DOHH2 (cell line): ENCODE measurements at regions not wholly inside any gene's neighbourhood (a gene's known extent, or its start where the extent isn't known, plus 50 kb on each side); places are given as distances from the start of the nearest gene placed in this dataset.

Experiments used
- H3F3A ChIP-seq: fragments of 200-600 bp; sonication (generic), shearing (Covaris generic); 2 replicates; pipeline ENCODE4 v1.6.0; 2016; ENCODE audit warnings: antibody characterized with exemption, mild to moderate bottlenecking; ENCODE audit not compliant: control insufficient read depth, insufficient read depth
- H3K27ac ChIP-seq: fragments of 200-600 bp; sonication (generic); 2 replicates; pipeline ENCODE4 v1.5.1; 2014; ENCODE audit warnings: low read depth, mild to moderate bottlenecking, low read length, moderate library complexity
- H3K27me3 ChIP-seq: fragments of 200-600 bp; sonication (generic); 2 replicates; pipeline ENCODE4 v1.6.1; 2014; ENCODE audit warnings: mild to moderate bottlenecking, low read length, mixed read lengths; ENCODE audit not compliant: control insufficient read depth
- H3K36me3 ChIP-seq: fragments of 200-600 bp; sonication (generic); 2 replicates; pipeline ENCODE4 v1.6.1; 2014; ENCODE audit warnings: mild to moderate bottlenecking, low read length, moderate library complexity, mixed read lengths; ENCODE audit not compliant: control insufficient read depth
- H3K4me1 ChIP-seq: fragments of 200-600 bp; sonication (generic); 2 replicates; pipeline ENCODE4 v1.6.1; 2014; ENCODE audit warnings: mild to moderate bottlenecking, low read length, mixed read lengths; ENCODE audit not compliant: control insufficient read depth
- H3K4me2 ChIP-seq: fragments of 200-600 bp; sonication (generic); 2 replicates; pipeline ENCODE4 v1.6.0; 2014; ENCODE audit warnings: mild to moderate bottlenecking, low read length, moderate library complexity
- H3K4me3 ChIP-seq: fragments of 200-600 bp; sonication (generic); 2 replicates; pipeline ENCODE4 v1.5.1; 2014; ENCODE audit warnings: mild to moderate bottlenecking, low read length, mixed read lengths
- H3K79me2 ChIP-seq: fragments of 200-600 bp; sonication (generic); 2 replicates; pipeline ENCODE4 v1.6.1; 2014; ENCODE audit warnings: mild to moderate bottlenecking, low read length, mixed read lengths; ENCODE audit not compliant: control insufficient read depth
- H3K9me2 ChIP-seq: fragments of 200-600 bp; sonication (generic); replicated peaks from 2 replicates; pipeline ENCODE4 v1.6.1; 2014; ENCODE audit warnings: mild to moderate bottlenecking, low read length, mixed read lengths; ENCODE audit not compliant: control insufficient read depth
- H3K9me3 ChIP-seq: fragments of 200-600 bp; sonication (generic); 2 replicates; pipeline ENCODE4 v1.6.1; 2014; ENCODE audit warnings: antibody characterized with exemption, low read length, mixed read lengths; ENCODE audit not compliant: control insufficient read depth, insufficient read depth
- H4K20me1 ChIP-seq: fragments of 200-600 bp; sonication (generic); 2 replicates; pipeline ENCODE4 v1.6.0; 2014; ENCODE audit warnings: low read depth, mild to moderate bottlenecking, antibody characterized with exemption, low read length, moderate library complexity; ENCODE audit not compliant: control insufficient read depth, insufficient read depth
- CTCF ChIP-seq: fragments of 200-600 bp; sonication (generic); IDR thresholded peaks from one replicate; pipeline ENCODE4 v1.5.1; 2014; ENCODE audit warnings: antibody characterized with exemption, mild to moderate bottlenecking, low read depth, low read length; ENCODE audit not compliant: poor library complexity, severe bottlenecking
- EZH2phosphoT487 ChIP-seq: fragments of 200-600 bp; sonication (generic); IDR thresholded peaks from 2 replicates; pipeline ENCODE4 v1.6.1; 2017; ENCODE audit warnings: borderline replicate concordance, mild to moderate bottlenecking, antibody characterized with exemption, low read length, moderate library complexity, mixed read lengths

GRCh38 chr20:7232796-7233195 lies 465.3 kb downstream of the BMP2 start:
- Histone ChIP-seq H3K9me2 (no peaks in the 10 kb centered on the region; the same call in 1 of the 2 replicates), H3K36me3 (no peaks in the 10 kb centered on the region), H3F3A (no peaks in the 10 kb centered on the region), H3K79me2 (no peaks in the 10 kb centered on the region), H4K20me1 (no peaks in the 10 kb centered on the region), H3K4me2 (no peak overlapping the region), H3K4me3 (no peak overlapping the region), H3K4me1 (no peaks in the 10 kb centered on the region), H3K9me3 (no peaks in the 10 kb centered on the region), H3K27me3 (no peaks in the 10 kb centered on the region), H3K27ac (no peak overlapping the region)
- TF ChIP-seq CTCF (no peak), EZH2phosphoT487 (no peak)

- H3K36me3 ChIP-seq: no peaks in the 10 kb centered on the region
- H3K4me1 ChIP-seq: no peaks in the 10 kb centered on the region
- H3K27me3 ChIP-seq: no peaks in the 10 kb centered on the region
- H3K4me2 ChIP-seq: no peak overlapping the region
- H3K27ac ChIP-seq: no peak overlapping the region
- H3K9me3 ChIP-seq: no peaks in the 10 kb centered on the region
- no peaks in the 10 kb centered on the region; the same call in 1 of the 2 replicates for H3K9me2 ChIP-seq
- no peaks in the 10 kb centered on the region for H4K20me1 ChIP-seq
- TF ChIP-seq CTCF (no peak), EZH2phosphoT487 (no peak)
- no peaks in the 10 kb centered on the region for H3F3A ChIP-seq
- H3K4me3 ChIP-seq: no peak overlapping the region
- H3K79me2 ChIP-seq: no peaks in the 10 kb centered on the region
Observed at GRCh38 chr20:7237251-7237650, 469.8 kb downstream of the BMP2 start.

GRCh38 chr20:7240490-7240889 lies 473.0 kb downstream of the BMP2 start:
- H3K9me3 ChIP-seq: no peaks in the 10 kb centered on the region
- H3K79me2 ChIP-seq: no peaks in the 10 kb centered on the region
- TF ChIP-seq CTCF (no peak), EZH2phosphoT487 (no peak)

More at GRCh38 chr20:7240490-7240889, 473.0 kb downstream of the BMP2 start:
- Histone ChIP-seq H3K4me1 (no peaks in the 10 kb centered on the region), H3K36me3 (no peaks in the 10 kb centered on the region), H3F3A (no peaks in the 10 kb centered on the region), H3K4me2 (no peak overlapping the region), H3K9me2 (no peaks in the 10 kb centered on the region), H4K20me1 (no peaks in the 10 kb centered on the region), H3K4me3 (no peak overlapping the region), H3K27me3 (no peaks in the 10 kb centered on the region), H3K27ac (no peak overlapping the region)
